GM23338 (cell line): ENCODE measurements at regions not wholly inside any gene's neighbourhood (a gene's known extent, or its start where the extent isn't known, plus 50 kb on each side); places are given as distances from the start of the nearest gene placed in this dataset.

Experiments used
- ATAC-seq: fragments of 200-7000 bp; cut with Tn5 transposase; 3 replicates; pipeline ENCODE4 v1.9.1; 2020
- DNase-seq: peaks from one replicate; pipeline ENCODE4 v3.0.0-alpha.2; 2015; ENCODE audit warnings: low spot score
- H2AFZ ChIP-seq: fragments of 200-600 bp; sonication (generic); 2 replicates; pipeline ENCODE4 v1.8.0; 2016; ENCODE audit warnings: antibody characterized with exemption, mild to moderate bottlenecking, moderate library complexity
- H3F3A ChIP-seq: fragments of 200-600 bp; sonication (generic); replicated peaks from 2 replicates; pipeline ENCODE4 v1.8.0; 2017; ENCODE audit warnings: antibody characterized with exemption, mixed run types, low read depth
- H3K27ac ChIP-seq: fragments of 200-600 bp; sonication (generic); 2 replicates; pipeline ENCODE4 v1.6.1; 2016; ENCODE audit warnings: low read depth
- H3K27me3 ChIP-seq: fragments of 200-600 bp; sonication (generic); 2 replicates; pipeline ENCODE4 v1.8.0; 2016; ENCODE audit warnings: mild to moderate bottlenecking, mixed run types, moderate library complexity; ENCODE audit not compliant: insufficient read depth
- H3K36me3 ChIP-seq: fragments of 200-600 bp; sonication (generic); 2 replicates; pipeline ENCODE4 v1.8.0; 2016; ENCODE audit warnings: mild to moderate bottlenecking; ENCODE audit not compliant: insufficient read depth
- H3K4me1 ChIP-seq: fragments of 200-600 bp; sonication (generic); 2 replicates; pipeline ENCODE4 v1.8.0; 2016; ENCODE audit warnings: mild to moderate bottlenecking, moderate library complexity; ENCODE audit not compliant: insufficient read depth
- H3K4me2 ChIP-seq: fragments of 200-600 bp; sonication (generic); 2 replicates; pipeline ENCODE4 v1.7.1; 2017; ENCODE audit warnings: mixed run types
- H3K4me3 ChIP-seq: fragments of 200-600 bp; sonication (generic); 2 replicates; pipeline ENCODE4 v1.6.1; 2016; ENCODE audit warnings: mixed run types
- H3K79me2 ChIP-seq: fragments of 200-600 bp; sonication (generic); replicated peaks from 2 replicates; pipeline ENCODE4 v1.8.0; 2017; ENCODE audit warnings: mild to moderate bottlenecking; ENCODE audit not compliant: insufficient read depth
- H3K9me2 ChIP-seq: fragments of 200-600 bp; sonication (generic); 2 replicates; pipeline ENCODE4 v1.8.0; 2017; ENCODE audit not compliant: insufficient read depth
- H4K20me1 ChIP-seq: fragments of 200-600 bp; sonication (generic); replicated peaks from 2 replicates; pipeline ENCODE4 v1.8.0; 2017; ENCODE audit warnings: mild to moderate bottlenecking; ENCODE audit not compliant: insufficient read depth
- H3K27ac Mint-ChIP-seq: 2 replicates; pipeline ENCODE4 v1.8.0; 2020; ENCODE audit warnings: inconsistent platforms, mild to moderate bottlenecking, moderate library complexity, mixed read lengths
- H3K27me3 Mint-ChIP-seq: 3 replicates; pipeline ENCODE4 v1.8.0; 2022; ENCODE audit warnings: low read depth, mild to moderate bottlenecking, moderate library complexity, mixed read lengths, inconsistent platforms; ENCODE audit not compliant: insufficient read depth, poor library complexity
- H3K36me3 Mint-ChIP-seq: 3 replicates; pipeline ENCODE4 v1.8.0; 2021; ENCODE audit warnings: low read depth, mild to moderate bottlenecking, inconsistent platforms, moderate library complexity, mixed read lengths
- H3K4me1 Mint-ChIP-seq: 3 replicates; pipeline ENCODE4 v1.8.0; 2020; ENCODE audit warnings: mild to moderate bottlenecking, inconsistent platforms, mixed read lengths
- H3K4me3 Mint-ChIP-seq: 3 replicates; pipeline ENCODE4 v1.8.0; 2021; ENCODE audit warnings: moderate library complexity, mild to moderate bottlenecking, inconsistent platforms, mixed read lengths
- H3K9me3 Mint-ChIP-seq: 3 replicates; pipeline ENCODE4 v1.8.0; 2020; ENCODE audit warnings: moderate library complexity, mild to moderate bottlenecking, inconsistent platforms, mixed read lengths
- CREB1 ChIP-seq: fragments of 250-450 bp; sonication (Bioruptor Pico); IDR thresholded peaks from 2 replicates; pipeline ENCODE4 v1.5.0; 2020; ENCODE audit warnings: low read depth, mild to moderate bottlenecking, moderate library complexity
- EZH2 ChIP-seq: fragments of 200-600 bp; sonication (generic); IDR thresholded peaks from one replicate; pipeline ENCODE4 v1.8.0; 2017; ENCODE audit warnings: antibody characterized with exemption, mild to moderate bottlenecking, low read depth; ENCODE audit not compliant: unreplicated experiment
- EZH2phosphoT487 ChIP-seq: fragments of 200-600 bp; sonication (generic); IDR thresholded peaks from one replicate; pipeline ENCODE4 v1.8.1; 2018; ENCODE audit warnings: antibody characterized with exemption; ENCODE audit not compliant: unreplicated experiment
- JUNB ChIP-seq: IDR thresholded peaks from one replicate; pipeline ENCODE4 v1.6.1; 2016; ENCODE audit warnings: antibody characterized with exemption; ENCODE audit not compliant: unreplicated experiment
- TF ChIP-seq, protein P1 (sequence below): IDR thresholded peaks from one replicate; pipeline ENCODE4 v1.6.1; 2018; ENCODE audit warnings: antibody characterized with exemption; ENCODE audit not compliant: unreplicated experiment
- TF ChIP-seq, protein P2 (sequence below), 2 experiments: fragments of 200-600 bp in 1 of 2; sonication (generic) in 1 of 2; conservative IDR thresholded peaks; 2 replicates each; pipeline versions ENCODE4 v1.5.1 to v1.6.1; 2016 to 2017; ENCODE audit warnings: antibody characterized with exemption in 2 of 2, low read depth in 2 of 2, mild to moderate bottlenecking in 2 of 2, moderate library complexity in 1 of 2
- TF ChIP-seq, protein P3 (sequence below): fragments of 250-450 bp; sonication (Bioruptor Pico); IDR thresholded peaks from 2 replicates; pipeline ENCODE4 v1.5.0; 2020; ENCODE audit warnings: mild to moderate bottlenecking, moderate library complexity

DNA sequence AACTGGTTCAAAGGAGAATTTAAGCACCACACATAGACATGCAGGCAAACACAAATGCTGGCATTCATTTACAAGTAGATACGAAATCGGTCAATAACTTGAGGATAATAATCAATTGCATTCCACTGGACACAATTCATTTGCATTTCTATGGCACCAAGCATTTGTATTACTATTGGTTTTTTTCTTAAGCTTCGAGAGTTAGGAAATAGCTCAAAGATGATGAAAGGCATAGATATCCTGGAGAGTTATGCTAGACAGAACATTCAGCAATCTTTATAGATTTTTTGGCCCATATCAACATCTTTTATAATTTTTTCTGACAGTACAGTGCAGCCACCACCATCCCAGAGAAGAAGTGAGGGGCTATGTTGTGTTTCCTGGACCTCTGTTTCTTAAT is 544.4 kb downstream of the MIAT start (continued):
- TF ChIP-seq EZH2phosphoT487: no peak
- TF ChIP-seq, protein P1, sequence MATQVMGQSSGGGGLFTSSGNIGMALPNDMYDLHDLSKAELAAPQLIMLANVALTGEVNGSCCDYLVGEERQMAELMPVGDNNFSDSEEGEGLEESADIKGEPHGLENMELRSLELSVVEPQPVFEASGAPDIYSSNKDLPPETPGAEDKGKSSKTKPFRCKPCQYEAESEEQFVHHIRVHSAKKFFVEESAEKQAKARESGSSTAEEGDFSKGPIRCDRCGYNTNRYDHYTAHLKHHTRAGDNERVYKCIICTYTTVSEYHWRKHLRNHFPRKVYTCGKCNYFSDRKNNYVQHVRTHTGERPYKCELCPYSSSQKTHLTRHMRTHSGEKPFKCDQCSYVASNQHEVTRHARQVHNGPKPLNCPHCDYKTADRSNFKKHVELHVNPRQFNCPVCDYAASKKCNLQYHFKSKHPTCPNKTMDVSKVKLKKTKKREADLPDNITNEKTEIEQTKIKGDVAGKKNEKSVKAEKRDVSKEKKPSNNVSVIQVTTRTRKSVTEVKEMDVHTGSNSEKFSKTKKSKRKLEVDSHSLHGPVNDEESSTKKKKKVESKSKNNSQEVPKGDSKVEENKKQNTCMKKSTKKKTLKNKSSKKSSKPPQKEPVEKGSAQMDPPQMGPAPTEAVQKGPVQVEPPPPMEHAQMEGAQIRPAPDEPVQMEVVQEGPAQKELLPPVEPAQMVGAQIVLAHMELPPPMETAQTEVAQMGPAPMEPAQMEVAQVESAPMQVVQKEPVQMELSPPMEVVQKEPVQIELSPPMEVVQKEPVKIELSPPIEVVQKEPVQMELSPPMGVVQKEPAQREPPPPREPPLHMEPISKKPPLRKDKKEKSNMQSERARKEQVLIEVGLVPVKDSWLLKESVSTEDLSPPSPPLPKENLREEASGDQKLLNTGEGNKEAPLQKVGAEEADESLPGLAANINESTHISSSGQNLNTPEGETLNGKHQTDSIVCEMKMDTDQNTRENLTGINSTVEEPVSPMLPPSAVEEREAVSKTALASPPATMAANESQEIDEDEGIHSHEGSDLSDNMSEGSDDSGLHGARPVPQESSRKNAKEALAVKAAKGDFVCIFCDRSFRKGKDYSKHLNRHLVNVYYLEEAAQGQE: no peak

DNA sequence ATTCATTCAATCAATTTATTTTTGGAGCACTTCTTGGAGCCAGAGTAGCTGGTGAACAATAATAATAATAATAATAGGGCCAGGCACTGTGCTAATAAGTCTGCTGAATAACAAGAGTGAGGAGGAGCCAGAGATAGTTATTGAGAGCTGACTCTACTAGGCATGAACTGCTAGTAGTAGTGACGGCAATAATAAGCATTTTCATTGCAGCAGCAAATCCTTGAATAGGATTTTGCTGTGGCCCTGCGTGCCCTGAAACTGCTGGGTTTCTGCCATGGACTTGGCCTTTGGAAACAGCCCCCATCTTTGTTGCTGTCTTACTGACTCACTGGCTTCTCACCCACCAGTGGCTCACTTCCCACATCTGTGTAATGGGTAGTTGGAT is 545.9 kb downstream of the MIAT start:
- Mint-ChIP-seq H3K27ac (peak overlapping the region; percentile 26), H3K4me1 (peaks cover 24% of the 10 kb centered on the region), H3K36me3 (no peaks in the 10 kb centered on the region), H3K27me3 (peaks cover 4% of the 10 kb centered on the region), H3K9me3 (no peaks in the 10 kb centered on the region), H3K4me3 (no peak overlapping the region)
- Histone ChIP-seq H3K4me2 (peak overlapping the region; percentile 40; the same call in 1 of the 2 replicates), H3K27me3 (no peaks in the 10 kb centered on the region), H3K27ac (no peak overlapping the region), H3F3A (no peaks in the 10 kb centered on the region), H3K4me1 (peaks cover 17% of the 10 kb centered on the region), H3K36me3 (no peaks in the 10 kb centered on the region), H3K9me2 (peaks cover 7% of the 10 kb centered on the region; the same call in 1 of the 2 replicates), H3K79me2 (no peaks in the 10 kb centered on the region), H4K20me1 (no peaks in the 10 kb centered on the region), H2AFZ (no peak overlapping the region; the same call in 1 of the 2 replicates), H3K4me3 (no peak overlapping the region)
- TF ChIP-seq, protein P2, sequence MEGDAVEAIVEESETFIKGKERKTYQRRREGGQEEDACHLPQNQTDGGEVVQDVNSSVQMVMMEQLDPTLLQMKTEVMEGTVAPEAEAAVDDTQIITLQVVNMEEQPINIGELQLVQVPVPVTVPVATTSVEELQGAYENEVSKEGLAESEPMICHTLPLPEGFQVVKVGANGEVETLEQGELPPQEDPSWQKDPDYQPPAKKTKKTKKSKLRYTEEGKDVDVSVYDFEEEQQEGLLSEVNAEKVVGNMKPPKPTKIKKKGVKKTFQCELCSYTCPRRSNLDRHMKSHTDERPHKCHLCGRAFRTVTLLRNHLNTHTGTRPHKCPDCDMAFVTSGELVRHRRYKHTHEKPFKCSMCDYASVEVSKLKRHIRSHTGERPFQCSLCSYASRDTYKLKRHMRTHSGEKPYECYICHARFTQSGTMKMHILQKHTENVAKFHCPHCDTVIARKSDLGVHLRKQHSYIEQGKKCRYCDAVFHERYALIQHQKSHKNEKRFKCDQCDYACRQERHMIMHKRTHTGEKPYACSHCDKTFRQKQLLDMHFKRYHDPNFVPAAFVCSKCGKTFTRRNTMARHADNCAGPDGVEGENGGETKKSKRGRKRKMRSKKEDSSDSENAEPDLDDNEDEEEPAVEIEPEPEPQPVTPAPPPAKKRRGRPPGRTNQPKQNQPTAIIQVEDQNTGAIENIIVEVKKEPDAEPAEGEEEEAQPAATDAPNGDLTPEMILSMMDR (conservative IDR thresholded peaks at IDR 0.05; ENCODE audit: low read depth in 2 of 2): no peak
- TF ChIP-seq EZH2phosphoT487 (no peak), CREB1 (no peak), JUNB (no peak), EZH2 (no peak)
- TF ChIP-seq, protein P3, sequence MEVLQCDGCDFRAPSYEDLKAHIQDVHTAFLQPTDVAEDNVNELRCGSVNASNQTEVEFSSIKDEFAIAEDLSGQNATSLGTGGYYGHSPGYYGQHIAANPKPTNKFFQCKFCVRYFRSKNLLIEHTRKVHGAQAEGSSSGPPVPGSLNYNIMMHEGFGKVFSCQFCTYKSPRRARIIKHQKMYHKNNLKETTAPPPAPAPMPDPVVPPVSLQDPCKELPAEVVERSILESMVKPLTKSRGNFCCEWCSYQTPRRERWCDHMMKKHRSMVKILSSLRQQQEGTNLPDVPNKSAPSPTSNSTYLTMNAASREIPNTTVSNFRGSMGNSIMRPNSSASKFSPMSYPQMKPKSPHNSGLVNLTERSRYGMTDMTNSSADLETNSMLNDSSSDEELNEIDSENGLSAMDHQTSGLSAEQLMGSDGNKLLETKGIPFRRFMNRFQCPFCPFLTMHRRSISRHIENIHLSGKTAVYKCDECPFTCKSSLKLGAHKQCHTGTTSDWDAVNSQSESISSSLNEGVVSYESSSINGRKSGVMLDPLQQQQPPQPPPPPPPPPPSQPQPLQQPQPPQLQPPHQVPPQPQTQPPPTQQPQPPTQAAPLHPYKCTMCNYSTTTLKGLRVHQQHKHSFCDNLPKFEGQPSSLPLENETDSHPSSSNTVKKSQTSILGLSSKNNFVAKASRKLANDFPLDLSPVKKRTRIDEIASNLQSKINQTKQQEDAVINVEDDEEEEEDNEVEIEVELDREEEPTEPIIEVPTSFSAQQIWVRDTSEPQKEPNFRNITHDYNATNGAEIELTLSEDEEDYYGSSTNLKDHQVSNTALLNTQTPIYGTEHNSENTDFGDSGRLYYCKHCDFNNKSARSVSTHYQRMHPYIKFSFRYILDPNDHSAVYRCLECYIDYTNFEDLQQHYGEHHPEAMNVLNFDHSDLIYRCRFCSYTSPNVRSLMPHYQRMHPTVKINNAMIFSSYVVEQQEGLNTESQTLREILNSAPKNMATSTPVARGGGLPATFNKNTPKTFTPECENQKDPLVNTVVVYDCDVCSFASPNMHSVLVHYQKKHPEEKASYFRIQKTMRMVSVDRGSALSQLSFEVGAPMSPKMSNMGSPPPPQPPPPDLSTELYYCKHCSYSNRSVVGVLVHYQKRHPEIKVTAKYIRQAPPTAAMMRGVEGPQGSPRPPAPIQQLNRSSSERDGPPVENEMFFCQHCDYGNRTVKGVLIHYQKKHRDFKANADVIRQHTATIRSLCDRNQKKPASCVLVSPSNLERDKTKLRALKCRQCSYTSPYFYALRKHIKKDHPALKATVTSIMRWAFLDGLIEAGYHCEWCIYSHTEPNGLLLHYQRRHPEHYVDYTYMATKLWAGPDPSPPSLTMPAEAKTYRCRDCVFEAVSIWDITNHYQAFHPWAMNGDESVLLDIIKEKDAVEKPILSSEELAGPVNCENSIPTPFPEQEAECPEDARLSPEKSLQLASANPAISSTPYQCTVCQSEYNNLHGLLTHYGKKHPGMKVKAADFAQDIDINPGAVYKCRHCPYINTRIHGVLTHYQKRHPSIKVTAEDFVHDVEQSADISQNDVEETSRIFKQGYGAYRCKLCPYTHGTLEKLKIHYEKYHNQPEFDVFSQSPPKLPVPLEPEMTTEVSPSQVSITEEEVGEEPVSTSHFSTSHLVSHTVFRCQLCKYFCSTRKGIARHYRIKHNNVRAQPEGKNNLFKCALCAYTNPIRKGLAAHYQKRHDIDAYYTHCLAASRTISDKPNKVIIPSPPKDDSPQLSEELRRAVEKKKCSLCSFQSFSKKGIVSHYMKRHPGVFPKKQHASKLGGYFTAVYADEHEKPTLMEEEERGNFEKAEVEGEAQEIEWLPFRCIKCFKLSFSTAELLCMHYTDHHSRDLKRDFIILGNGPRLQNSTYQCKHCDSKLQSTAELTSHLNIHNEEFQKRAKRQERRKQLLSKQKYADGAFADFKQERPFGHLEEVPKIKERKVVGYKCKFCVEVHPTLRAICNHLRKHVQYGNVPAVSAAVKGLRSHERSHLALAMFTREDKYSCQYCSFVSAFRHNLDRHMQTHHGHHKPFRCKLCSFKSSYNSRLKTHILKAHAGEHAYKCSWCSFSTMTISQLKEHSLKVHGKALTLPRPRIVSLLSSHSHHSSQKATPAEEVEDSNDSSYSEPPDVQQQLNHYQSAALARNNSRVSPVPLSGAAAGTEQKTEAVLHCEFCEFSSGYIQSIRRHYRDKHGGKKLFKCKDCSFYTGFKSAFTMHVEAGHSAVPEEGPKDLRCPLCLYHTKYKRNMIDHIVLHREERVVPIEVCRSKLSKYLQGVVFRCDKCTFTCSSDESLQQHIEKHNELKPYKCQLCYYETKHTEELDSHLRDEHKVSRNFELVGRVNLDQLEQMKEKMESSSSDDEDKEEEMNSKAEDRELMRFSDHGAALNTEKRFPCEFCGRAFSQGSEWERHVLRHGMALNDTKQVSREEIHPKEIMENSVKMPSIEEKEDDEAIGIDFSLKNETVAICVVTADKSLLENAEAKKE (CRISPR knock-in tag): no peak
- ATAC-seq (no peak), DNase-seq (no peak)
